Lower leg skin (tissue), 3 donors: ENCODE measurements at regions not wholly inside any gene's neighbourhood (a gene's known extent, or its start where the extent isn't known, plus 50 kb on each side); places are given as distances from the start of the nearest gene placed in this dataset.

Experiments
- CTCF ChIP-seq, 3 donors: fragments of 450-650 bp; IDR thresholded peaks; one replicate each; pipeline ENCODE4 v1.5.1; 2016; ENCODE audit warnings: antibody characterized with exemption in 3 of 3, mild to moderate bottlenecking in 3 of 3, moderate library complexity in 2 of 3
- POLR2A ChIP-seq, 2 donors: fragments of 450-650 bp; IDR thresholded peaks; one replicate each; pipeline ENCODE4 v1.6.1; 2016 to 2017; ENCODE audit warnings: antibody characterized with exemption in 2 of 2, mild to moderate bottlenecking in 1 of 2, moderate library complexity in 1 of 2

- TF ChIP-seq CTCF (IDR thresholded peaks at IDR 0.05) (no peak), POLR2A (IDR thresholded peaks at IDR 0.05) (no peak)
These were observed 239.6 kb downstream of the CDH11 start for GRCh38 chr16:64882078-64882784.
